AML-193 (cell line): ENCODE measurements at regions not wholly inside any gene's neighbourhood (a gene's known extent, or its start where the extent isn't known, plus 50 kb on each side); places are given as distances from the start of the nearest gene placed in this dataset.
A peak's percentile ranks its signal among the peaks of the same experiment; 100 is the strongest.
"Not testable (repeated sequence)": the region's sequence is repeated elsewhere in the genome, so short reads cannot be mapped to it uniquely, and the experiment has no call there.

Source experiments
- DNase-seq, 2 experiments: peaks; one replicate each; lab custom pipeline; 2025; lab: John Stamatoyannopoulos, UW

GRCh38 chr2:88396209-88396608, 56.3 kb downstream of the FOXI3 start:
- no peak for DNase-seq

DNA sequence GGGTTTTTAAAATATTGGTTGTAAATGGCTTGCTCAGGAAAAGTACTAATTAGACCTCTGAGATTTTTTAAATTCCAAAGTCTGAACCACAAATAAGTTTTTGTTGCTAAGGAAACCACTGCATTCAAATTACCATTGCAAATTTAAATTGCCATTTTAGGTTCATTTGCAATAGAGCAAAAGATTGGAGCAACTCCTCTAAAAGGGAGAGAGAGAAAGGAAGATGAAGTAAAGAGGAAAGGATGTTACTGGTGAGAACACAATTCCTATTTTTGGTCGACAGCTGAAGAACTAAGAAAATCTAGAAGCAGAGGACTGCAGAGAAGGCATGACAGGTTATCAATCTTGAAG, 74.9 kb downstream of the FOXI3 start:
- DNase-seq = no peak

DNA sequence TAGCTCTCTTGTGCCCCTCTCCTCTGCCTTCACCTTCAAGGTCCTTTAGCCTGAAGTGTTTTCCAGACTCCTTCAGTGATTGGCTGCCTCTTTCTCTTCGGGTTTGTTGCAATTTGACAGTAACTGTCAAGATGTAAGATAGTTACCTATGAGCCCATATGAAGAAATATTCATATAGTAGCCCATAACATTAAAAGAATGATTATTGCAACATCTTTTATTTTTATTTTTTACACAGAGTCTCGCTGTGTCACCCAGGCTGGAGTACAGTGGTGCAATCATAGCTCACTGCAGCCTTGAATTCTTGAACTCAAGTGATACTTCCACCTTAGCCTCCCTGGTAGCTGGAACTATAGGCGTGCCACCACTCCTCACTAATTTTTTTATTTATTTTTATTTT, 80.5 kb downstream of the FOXI3 start:
- no peak for DNase-seq

- not testable (repeated sequence) for DNase-seq
Measured at GRCh38 chr2:88365408-88365807, 87.1 kb downstream of the FOXI3 start.

- DNase-seq = no peak
Measured at GRCh38 chr2:88355486-88355885, 97.0 kb downstream of the FOXI3 start.

- DNase-seq = no peak
Measured at GRCh38 chr2:88351249-88351601, 101.3 kb downstream of the FOXI3 start.

GRCh38 chr2:88350331-88351248, 101.9 kb downstream of the FOXI3 start:
- DNase-seq = no peak

DNA sequence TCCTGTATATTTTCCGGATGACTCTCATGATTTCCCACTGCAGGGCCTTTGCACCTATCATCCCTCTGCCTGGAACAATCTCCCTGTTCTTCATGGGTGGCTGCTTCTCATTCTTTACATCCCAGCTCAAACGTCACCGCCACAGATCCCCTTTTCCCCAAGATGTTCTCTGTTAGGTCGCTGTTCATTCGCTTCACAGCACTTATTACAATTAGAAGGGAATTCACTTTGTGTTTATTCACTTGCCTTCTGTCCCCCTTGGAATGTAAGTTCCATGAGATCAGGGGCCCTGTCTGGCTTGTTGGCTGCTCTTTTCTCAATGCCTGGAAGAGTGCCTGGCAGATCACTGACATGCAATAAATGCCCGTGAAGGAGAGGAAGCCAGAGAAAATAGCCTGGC, 106.7 kb downstream of the FOXI3 start:
- DNase-seq = no peak

DNA sequence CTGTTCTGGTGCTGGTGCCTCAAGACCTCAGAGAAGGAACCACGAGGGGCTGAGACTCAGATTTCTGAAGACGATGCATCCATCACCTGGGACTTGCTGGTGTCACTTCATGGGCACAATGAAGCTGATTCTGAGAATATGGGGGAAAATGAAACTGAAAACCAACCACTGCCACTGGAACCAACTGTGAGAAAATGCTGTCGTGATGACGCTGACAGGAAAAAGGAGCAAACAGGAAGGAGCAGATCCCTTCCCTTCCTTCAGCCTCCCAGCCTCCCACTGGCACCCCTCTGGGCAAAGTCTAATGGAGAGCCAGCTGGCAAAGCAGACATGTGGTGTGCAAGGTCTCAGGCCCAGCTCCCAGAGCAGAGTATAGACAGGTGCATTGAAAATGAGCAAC, 109.7 kb downstream of the FOXI3 start:
- DNase-seq = no peak

DNA sequence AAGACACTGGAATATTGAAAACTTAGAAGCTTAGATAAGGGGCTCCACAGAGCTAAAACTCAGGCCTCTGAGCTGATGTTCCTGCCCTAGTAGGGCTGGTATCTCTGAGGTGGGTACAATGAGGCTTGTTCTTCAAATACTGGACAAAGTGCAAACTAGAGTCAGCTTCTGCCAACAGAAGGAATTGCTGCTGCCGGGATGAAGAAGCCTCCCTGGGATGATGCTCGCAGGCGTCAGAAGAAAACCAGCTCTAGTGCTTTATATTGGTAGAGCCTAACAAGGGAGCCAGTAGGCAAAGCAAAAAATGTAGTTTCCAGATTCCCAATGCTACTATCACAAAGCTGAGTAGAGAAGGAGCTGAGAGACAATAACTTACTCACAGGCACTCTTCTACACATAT, 118.1 kb downstream of the FOXI3 start:
- DNase-seq = no peak

DNA sequence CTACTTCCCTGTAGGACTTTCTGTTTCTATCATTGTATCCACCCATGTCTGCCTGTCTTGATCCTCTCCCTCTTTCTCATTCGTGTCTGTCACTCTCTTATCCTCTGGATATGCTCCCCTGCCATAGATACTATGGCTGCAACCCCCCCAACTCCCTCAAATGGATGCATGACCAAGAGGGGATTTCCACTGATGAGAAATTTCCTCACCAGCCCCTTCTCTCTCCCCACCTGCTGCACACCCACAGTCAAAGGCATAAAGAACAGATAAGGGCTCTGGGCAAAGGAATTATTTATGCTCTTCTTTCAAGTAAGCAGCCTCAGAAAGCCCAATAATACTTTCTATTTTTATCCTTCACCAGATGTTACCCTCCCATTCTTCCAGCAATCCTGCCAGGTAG, 121.3 kb downstream of the FOXI3 start:
- DNase-seq = no peak

DNA sequence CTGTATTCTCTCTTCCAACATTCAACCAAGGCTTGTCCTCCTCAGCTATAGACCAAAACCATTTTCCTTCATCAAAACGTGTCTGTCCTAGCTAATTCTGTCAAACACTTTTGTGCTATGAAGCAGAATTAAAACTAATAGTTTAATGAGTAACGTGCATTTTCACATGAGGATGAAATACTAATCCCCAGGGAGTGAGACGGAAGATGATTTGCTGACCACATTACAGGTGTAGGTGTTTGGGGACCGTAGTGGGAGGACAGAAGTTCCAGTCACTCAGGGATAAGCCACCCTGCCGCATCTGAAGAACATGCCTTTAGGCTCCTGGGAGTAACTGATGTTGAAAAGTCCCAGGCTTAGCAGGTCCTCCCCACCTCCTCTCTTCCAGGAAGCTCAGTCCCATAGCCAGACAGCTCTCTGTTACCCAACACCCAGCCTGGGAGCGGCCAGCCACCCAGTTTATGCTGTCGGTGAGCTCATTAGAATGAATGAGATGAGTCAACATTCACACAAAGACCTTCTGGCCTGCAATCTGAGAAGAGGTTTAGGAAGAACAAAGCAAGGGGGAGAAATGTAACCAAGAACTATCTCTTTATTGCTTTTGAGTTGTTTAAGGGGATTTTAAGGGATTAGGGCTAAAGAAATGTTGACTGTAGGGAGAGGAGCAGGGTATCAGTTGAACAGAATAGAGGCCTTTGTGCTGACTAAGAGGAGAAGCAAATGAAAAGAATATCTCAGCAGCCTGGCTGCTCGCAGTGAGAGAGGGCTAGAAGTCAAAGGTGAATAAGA, 122.5 kb downstream of the FOXI3 start:
- DNase-seq = no peak

GRCh38 chr2:88321449-88322248, 130.8 kb downstream of the FOXI3 start:
- no peak for DNase-seq

DNA sequence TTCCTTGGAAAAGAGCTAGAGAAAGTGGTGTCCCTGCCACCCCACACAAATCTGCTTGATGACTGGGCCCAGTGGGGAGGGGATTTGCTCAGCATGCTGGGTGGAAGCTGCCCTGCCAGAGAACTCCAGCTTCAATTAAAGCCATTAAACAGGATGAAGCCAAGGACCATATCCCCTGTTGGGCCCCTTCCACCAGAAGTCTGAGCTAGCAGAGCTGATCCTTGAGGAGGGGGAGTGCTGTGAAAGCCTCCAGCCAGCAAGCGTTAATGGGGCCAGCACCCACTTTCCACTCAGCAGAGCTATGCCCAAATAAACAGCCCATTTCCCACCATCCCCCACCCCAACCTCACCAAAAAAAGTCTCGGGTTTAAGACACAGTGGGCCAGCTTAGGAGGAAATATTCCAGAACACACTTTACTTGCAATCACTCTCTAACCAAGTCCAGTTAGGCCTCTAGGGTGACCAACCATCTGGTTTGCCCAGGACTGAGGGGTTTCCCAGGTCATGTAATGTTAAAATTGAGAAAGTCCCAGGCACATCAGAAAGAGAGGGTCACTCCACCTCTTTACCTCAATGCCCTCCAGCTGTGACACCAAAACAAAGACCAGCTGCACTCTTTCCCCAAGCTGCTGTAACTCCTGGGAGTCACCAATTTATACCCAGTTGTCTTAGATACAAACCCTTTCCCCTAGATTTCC, 132.3 kb downstream of the FOXI3 start:
- no peak for DNase-seq

DNA sequence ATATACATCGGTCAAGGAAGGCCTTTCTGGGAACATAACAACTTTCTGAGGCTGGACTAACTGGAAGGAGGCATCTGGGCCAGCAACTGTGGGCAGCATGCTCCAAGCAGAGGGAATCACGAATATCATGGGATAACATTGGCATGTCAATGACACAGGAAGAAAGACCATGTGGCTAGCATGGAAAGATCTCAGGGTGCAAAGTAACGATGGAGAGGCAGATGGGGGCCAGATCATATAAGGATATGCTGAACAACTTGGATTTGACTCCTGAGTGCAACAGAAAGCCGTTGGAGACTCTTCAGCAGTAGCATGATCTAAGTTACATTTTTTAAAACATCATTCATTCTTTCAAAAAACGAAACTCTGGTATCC, 133.6 kb downstream of the FOXI3 start:
- DNase-seq = no peak

- DNase-seq = no peak
Measured at GRCh38 chr2:88318071-88318955, 134.2 kb downstream of the FOXI3 start.

DNA sequence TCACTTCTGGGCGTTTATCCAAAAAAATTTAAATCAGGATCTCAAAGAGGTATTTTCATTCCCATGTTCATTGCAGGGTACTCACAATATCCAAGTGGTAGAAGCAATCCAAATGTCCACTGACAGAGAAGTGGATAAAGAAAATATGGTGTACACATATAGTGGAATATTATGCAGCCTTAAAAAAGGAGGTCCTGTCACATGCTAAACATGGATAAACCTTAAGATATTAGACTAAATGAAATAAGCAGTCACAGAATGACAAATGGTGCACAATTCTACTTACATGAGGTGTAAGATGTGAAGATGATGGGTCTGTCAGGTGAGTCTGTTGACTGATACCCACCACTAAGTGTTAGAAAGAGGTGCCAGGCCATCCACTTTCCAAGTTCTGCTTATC, 140.6 kb downstream of the THNSL2 start:
- no peak for DNase-seq

GRCh38 chr2:88307817-88308216, 137.7 kb downstream of the THNSL2 start:
- peak; percentile 14 to 15 for DNase-seq

DNA sequence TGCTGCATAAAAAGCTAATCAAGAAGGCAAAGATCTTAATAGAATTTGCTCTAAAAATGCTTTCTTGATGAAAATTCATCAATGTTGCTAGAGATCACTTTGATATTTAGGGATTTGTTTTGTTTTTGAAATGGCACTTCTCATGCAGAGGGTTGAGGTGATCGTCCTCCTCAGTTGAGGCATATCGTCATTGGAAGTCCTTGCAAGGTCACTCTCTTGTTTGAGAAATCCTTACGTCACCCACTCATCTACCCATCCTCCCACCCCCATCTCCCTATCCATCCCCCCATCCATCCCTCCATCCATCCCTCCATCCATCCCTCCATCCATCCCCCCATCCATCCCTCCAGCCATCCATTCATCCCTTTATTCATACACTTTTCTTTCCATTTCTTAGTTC, 133.7 kb downstream of the THNSL2 start:
- DNase-seq = no peak

DNA sequence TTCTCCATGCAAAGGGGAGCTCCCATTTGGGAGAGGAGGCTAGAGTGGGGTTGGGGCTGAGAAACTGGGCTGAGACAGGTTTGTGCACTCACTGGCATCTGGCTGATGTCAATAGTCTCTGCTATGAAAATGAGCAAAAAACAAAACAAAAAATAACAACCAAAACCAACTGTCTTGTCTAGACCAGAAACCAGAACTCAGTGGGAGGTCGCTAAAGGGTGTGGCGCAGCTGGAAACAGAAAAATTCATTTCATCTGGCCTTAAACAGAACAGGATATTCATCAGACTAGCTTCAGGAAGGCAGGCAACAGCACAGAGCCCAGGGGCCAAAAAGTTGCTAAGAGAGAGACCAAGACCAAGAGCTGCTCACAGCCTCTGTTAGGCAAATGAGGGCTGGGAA, 126.1 kb downstream of the THNSL2 start:
- no peak for DNase-seq
